ENCODE measurements at regions not wholly inside any gene's neighbourhood (a gene's known extent, or its start where the extent isn't known, plus 50 kb on each side); places are given as distances from the start of the nearest gene placed in this dataset.

DNA sequence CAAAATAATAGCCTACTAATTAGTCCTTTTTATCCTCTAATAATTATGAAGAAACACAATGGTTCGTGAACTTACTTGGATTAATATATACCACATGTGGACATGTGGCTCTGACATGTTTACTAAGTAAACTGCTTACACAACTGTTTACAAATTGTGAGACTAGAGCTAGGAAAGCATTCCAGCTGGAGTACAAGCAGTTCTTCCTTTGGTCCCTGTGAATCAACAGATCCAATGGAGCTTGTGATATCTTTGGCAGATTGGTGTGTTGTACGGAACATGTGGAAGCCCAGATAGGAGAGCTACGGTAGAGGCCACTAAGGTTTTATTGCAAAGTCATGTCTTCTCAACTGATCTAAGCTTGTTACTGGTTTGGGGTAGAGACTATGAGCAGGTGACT lies 145.5 kb upstream of the SPRY2 start:
- TF ChIP-seq CTCF (IDR thresholded peaks at IDR 0.05; ENCODE audit: poor library complexity, severe bottlenecking) (no peak), EP300 (conservative IDR thresholded peaks at IDR 0.05; ENCODE audit: poor library complexity, severe bottlenecking) (no peak), POLR2AphosphoS5 (IDR thresholded peaks at IDR 0.05) (no peak), REST (IDR thresholded peaks at IDR 0.05; ENCODE audit: borderline replicate concordance) (no peak), EZH2 (IDR thresholded peaks at IDR 0.05; ENCODE audit: borderline replicate concordance, insufficient read depth, low read length, poor library complexity, severe bottlenecking) (no peak), RAD21 (conservative IDR thresholded peaks at IDR 0.05) (no peak)
